Fibroblast of lung (primary cell): ENCODE measurements at regions not wholly inside any gene's neighbourhood (a gene's known extent, or its start where the extent isn't known, plus 50 kb on each side); places are given as distances from the start of the nearest gene placed in this dataset.

Source experiments
- DNase-seq, 2 donors: peaks; one replicate each; pipeline versions ENCODE4 v3.0.0 to v3.0.0-alpha.2; 2010; ENCODE audit warnings: low read depth in 2 of 2
- H2AFZ ChIP-seq: 2 replicates; pipeline ENCODE4 v1.5.1; 2012; ENCODE audit warnings: low read length, control low read depth, inconsistent platforms
- H3K27ac ChIP-seq: 2 replicates; pipeline ENCODE4 v1.5.1; 2011; ENCODE audit warnings: low read length, control low read depth; ENCODE audit not compliant: insufficient read depth
- H3K27me3 ChIP-seq: 2 replicates; pipeline ENCODE4 v1.5.1; 2011; ENCODE audit warnings: mild to moderate bottlenecking, low read length; ENCODE audit not compliant: control insufficient read depth, insufficient read depth
- H3K36me3 ChIP-seq: 2 replicates; pipeline ENCODE4 v1.5.1; 2011; ENCODE audit warnings: low read length; ENCODE audit not compliant: control insufficient read depth, insufficient read depth
- H3K4me1 ChIP-seq: 2 replicates; pipeline ENCODE4 v1.5.1; 2011; ENCODE audit warnings: low read length; ENCODE audit not compliant: control insufficient read depth, insufficient read depth; ENCODE audit errors: extremely low read depth
- H3K4me2 ChIP-seq: 2 replicates; pipeline ENCODE4 v1.5.1; 2011; ENCODE audit warnings: low read length, control low read depth; ENCODE audit not compliant: insufficient read depth; ENCODE audit errors: extremely low read depth
- H3K4me3 ChIP-seq, 4 experiments: fragments of 200-600 bp in 1 of 4; sonication (generic) in 1 of 4; replicated peaks in 1 of 4; 2 replicates each; pipeline ENCODE4 v1.5.1; 2011 to 2016; ENCODE audit warnings: low read length in 4 of 4, low read depth in 3 of 4, mild to moderate bottlenecking in 3 of 4, control low read depth in 2 of 4, inconsistent platforms in 1 of 4, mixed read lengths in 1 of 4; ENCODE audit not compliant: insufficient read depth in 1 of 4; ENCODE audit errors: control extremely low read depth in 1 of 4
- H3K79me2 ChIP-seq: 2 replicates; pipeline ENCODE4 v1.5.1; 2012; ENCODE audit warnings: mild to moderate bottlenecking, low read length, inconsistent platforms; ENCODE audit not compliant: control insufficient read depth, insufficient read depth
- H3K9ac ChIP-seq: 2 replicates; pipeline ENCODE4 v1.5.1; 2011; ENCODE audit warnings: mild to moderate bottlenecking, low read length, control low read depth; ENCODE audit not compliant: insufficient read depth
- H3K9me3 ChIP-seq: 2 replicates; pipeline ENCODE4 v1.5.1; 2012; ENCODE audit warnings: low read depth, low read length; ENCODE audit not compliant: control insufficient read depth, insufficient read depth
- H4K20me1 ChIP-seq: 2 replicates; pipeline ENCODE4 v1.5.1; 2011; ENCODE audit warnings: low read length; ENCODE audit not compliant: control insufficient read depth, insufficient read depth; ENCODE audit errors: extremely low read depth
- EZH2 ChIP-seq: IDR thresholded peaks from 2 replicates; pipeline ENCODE4 v1.5.1; 2012; ENCODE audit warnings: low read length, control low read depth, mild to moderate bottlenecking; ENCODE audit errors: missing control alignments
- TF ChIP-seq, protein P1 (sequence below), 2 donors: IDR thresholded peaks in 1 of 2; conservative IDR thresholded peaks in 1 of 2; 1 replicate in 1 of 2; 2 replicates in 1 of 2; pipeline ENCODE4 v1.5.1; 2011 to 2012; ENCODE audit warnings: low read length in 2 of 2, control low read depth in 1 of 2, inconsistent platforms in 1 of 2, low read depth in 1 of 2, mild to moderate bottlenecking in 1 of 2

DNA sequence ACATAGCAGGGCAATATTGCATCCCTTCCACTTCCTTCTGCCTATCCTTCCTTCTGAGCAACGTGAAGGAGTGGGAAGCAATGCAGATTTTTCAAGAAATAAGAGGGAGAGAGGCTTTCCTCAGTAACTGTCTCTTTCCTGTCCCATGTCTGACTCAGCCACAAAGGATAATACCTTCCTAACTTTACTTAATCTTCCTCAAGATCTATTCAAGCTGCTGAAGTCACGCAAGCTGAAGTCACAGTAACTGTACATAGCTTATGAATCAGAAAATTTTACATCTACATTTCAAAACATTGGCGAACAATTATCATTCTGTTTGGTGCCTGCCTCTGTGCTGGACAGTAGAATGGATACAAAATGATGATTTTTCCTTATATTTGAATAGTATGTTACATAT is 86.4 kb upstream of the POU3F2 start:
- H3K27ac ChIP-seq: no peak overlapping the region
- no peak overlapping the region for H3K9ac ChIP-seq
- no peaks in the 10 kb centered on the region for H3K4me1 ChIP-seq
- no peaks in the 10 kb centered on the region for H3K9me3 ChIP-seq
- no peak overlapping the region for H2AFZ ChIP-seq
- no peaks in the 10 kb centered on the region for H3K36me3 ChIP-seq
- TF ChIP-seq, protein P1, sequence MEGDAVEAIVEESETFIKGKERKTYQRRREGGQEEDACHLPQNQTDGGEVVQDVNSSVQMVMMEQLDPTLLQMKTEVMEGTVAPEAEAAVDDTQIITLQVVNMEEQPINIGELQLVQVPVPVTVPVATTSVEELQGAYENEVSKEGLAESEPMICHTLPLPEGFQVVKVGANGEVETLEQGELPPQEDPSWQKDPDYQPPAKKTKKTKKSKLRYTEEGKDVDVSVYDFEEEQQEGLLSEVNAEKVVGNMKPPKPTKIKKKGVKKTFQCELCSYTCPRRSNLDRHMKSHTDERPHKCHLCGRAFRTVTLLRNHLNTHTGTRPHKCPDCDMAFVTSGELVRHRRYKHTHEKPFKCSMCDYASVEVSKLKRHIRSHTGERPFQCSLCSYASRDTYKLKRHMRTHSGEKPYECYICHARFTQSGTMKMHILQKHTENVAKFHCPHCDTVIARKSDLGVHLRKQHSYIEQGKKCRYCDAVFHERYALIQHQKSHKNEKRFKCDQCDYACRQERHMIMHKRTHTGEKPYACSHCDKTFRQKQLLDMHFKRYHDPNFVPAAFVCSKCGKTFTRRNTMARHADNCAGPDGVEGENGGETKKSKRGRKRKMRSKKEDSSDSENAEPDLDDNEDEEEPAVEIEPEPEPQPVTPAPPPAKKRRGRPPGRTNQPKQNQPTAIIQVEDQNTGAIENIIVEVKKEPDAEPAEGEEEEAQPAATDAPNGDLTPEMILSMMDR (conservative IDR thresholded peaks at IDR 0.05 in 1 of 2, IDR thresholded peaks at IDR 0.05 in 1 of 2; ENCODE audit: low read depth in 1 of 2, low read length in 2 of 2): no peak
- no peak for TF ChIP-seq EZH2
- H3K27me3 ChIP-seq: no peaks in the 10 kb centered on the region
- peak in 1 of 2 donors; percentile 46 for DNase-seq
- H3K79me2 ChIP-seq: no peaks in the 10 kb centered on the region
- H3K4me3 ChIP-seq: no peak overlapping the region
- no peak overlapping the region for H3K4me2 ChIP-seq
- H4K20me1 ChIP-seq: no peaks in the 10 kb centered on the region

DNA sequence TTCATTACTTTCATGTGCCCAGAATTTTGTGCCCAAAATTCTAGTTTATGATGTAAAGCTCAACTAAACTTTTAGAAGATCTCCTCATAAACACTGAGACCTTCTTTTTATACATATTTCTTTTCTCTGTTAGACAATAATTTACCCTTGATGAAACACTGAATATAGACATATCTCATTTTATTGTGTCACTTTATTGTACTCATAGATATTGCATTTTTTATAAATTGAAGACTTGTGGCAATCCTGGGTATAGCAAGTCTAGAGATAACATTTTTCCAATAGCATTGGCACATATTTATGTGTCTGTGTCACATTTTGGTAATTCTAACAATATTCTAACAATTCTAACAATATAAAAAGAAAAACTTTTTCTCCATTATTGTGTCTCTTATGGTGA is 74.9 kb upstream of the POU3F2 start:
- H3K4me3 ChIP-seq: no peak overlapping the region
- H3K36me3 ChIP-seq: no peaks in the 10 kb centered on the region
- H3K79me2 ChIP-seq: no peaks in the 10 kb centered on the region
- no peaks in the 10 kb centered on the region for H3K9me3 ChIP-seq
- H3K9ac ChIP-seq: no peak overlapping the region
- no peaks in the 10 kb centered on the region for H3K27me3 ChIP-seq
- DNase-seq: no peak
- H3K4me1 ChIP-seq: no peaks in the 10 kb centered on the region
- no peak overlapping the region for H2AFZ ChIP-seq
- no peaks in the 10 kb centered on the region for H4K20me1 ChIP-seq
- no peak for TF ChIP-seq EZH2
- TF ChIP-seq, protein P1 (conservative IDR thresholded peaks at IDR 0.05 in 1 of 2, IDR thresholded peaks at IDR 0.05 in 1 of 2; ENCODE audit: low read depth in 1 of 2, low read length in 2 of 2): no peak
- H3K27ac ChIP-seq: no peak overlapping the region
- H3K4me2 ChIP-seq: no peak overlapping the region

DNA sequence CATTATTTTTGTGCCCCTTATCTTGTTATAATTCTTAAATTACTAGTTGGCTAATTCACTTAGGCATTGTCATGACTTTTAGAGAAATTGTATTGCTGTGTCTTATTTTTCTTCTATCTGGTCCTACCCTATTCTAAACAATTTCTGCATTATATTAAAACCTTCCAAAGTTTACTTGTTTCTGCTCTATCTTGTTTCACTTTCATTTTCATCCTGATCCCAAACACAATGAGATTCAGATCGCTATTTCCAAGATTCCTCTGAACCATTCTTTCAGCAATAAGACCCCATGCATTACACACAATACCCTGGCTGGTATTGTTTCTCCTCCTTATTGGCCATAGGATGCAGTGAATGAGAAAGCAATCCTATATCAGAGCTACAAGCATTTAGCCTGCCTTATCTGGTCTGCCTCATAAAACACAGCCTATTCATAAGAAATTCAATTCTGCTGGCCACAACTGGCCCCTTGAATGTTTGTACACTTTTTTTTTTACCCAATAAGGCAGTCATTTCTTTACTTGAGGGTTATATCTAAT is 69.9 kb upstream of the POU3F2 start:
- no peaks in the 10 kb centered on the region for H3K9me3 ChIP-seq
- peak overlapping the region; percentile 40 for H3K4me2 ChIP-seq
- TF ChIP-seq, protein P1 (conservative IDR thresholded peaks at IDR 0.05 in 1 of 2, IDR thresholded peaks at IDR 0.05 in 1 of 2; ENCODE audit: low read depth in 1 of 2, low read length in 2 of 2): no peak
- no peak for TF ChIP-seq EZH2
- H4K20me1 ChIP-seq: no peaks in the 10 kb centered on the region
- no peaks in the 10 kb centered on the region for H3K36me3 ChIP-seq
- peak overlapping the region; percentile 61 for H2AFZ ChIP-seq
- H3K27ac ChIP-seq: no peak overlapping the region
- H3K4me1 ChIP-seq: no peaks in the 10 kb centered on the region
- no peaks in the 10 kb centered on the region for H3K79me2 ChIP-seq
- H3K9ac ChIP-seq: no peak overlapping the region
- no peaks in the 10 kb centered on the region for H3K27me3 ChIP-seq
- peak overlapping the region; percentile 2 to 54 (median 45) for H3K4me3 ChIP-seq
- DNase-seq: peak in 1 of 2 donors; percentile 34
